Fibroblast of lung (primary cell): ENCODE measurements at regions not wholly inside any gene's neighbourhood (a gene's known extent, or its start where the extent isn't known, plus 50 kb on each side); places are given as distances from the start of the nearest gene placed in this dataset.

Experiments
- DNase-seq, 2 donors: peaks; one replicate each; pipeline versions ENCODE4 v3.0.0 to v3.0.0-alpha.2; 2010; ENCODE audit warnings: low read depth in 2 of 2
- H2AFZ ChIP-seq: 2 replicates; pipeline ENCODE4 v1.5.1; 2012; ENCODE audit warnings: low read length, control low read depth, inconsistent platforms
- H3K27ac ChIP-seq: 2 replicates; pipeline ENCODE4 v1.5.1; 2011; ENCODE audit warnings: low read length, control low read depth; ENCODE audit not compliant: insufficient read depth
- H3K27me3 ChIP-seq: 2 replicates; pipeline ENCODE4 v1.5.1; 2011; ENCODE audit warnings: mild to moderate bottlenecking, low read length; ENCODE audit not compliant: control insufficient read depth, insufficient read depth
- H3K36me3 ChIP-seq: 2 replicates; pipeline ENCODE4 v1.5.1; 2011; ENCODE audit warnings: low read length; ENCODE audit not compliant: control insufficient read depth, insufficient read depth
- H3K4me1 ChIP-seq: 2 replicates; pipeline ENCODE4 v1.5.1; 2011; ENCODE audit warnings: low read length; ENCODE audit not compliant: control insufficient read depth, insufficient read depth; ENCODE audit errors: extremely low read depth
- H3K4me2 ChIP-seq: 2 replicates; pipeline ENCODE4 v1.5.1; 2011; ENCODE audit warnings: low read length, control low read depth; ENCODE audit not compliant: insufficient read depth; ENCODE audit errors: extremely low read depth
- H3K4me3 ChIP-seq, 4 experiments: fragments of 200-600 bp in 1 of 4; sonication (generic) in 1 of 4; replicated peaks in 1 of 4; 2 replicates each; pipeline ENCODE4 v1.5.1; 2011 to 2016; ENCODE audit warnings: low read length in 4 of 4, low read depth in 3 of 4, mild to moderate bottlenecking in 3 of 4, control low read depth in 2 of 4, inconsistent platforms in 1 of 4, mixed read lengths in 1 of 4; ENCODE audit not compliant: insufficient read depth in 1 of 4; ENCODE audit errors: control extremely low read depth in 1 of 4
- H3K79me2 ChIP-seq: 2 replicates; pipeline ENCODE4 v1.5.1; 2012; ENCODE audit warnings: mild to moderate bottlenecking, low read length, inconsistent platforms; ENCODE audit not compliant: control insufficient read depth, insufficient read depth
- H3K9ac ChIP-seq: 2 replicates; pipeline ENCODE4 v1.5.1; 2011; ENCODE audit warnings: mild to moderate bottlenecking, low read length, control low read depth; ENCODE audit not compliant: insufficient read depth
- H3K9me3 ChIP-seq: 2 replicates; pipeline ENCODE4 v1.5.1; 2012; ENCODE audit warnings: low read depth, low read length; ENCODE audit not compliant: control insufficient read depth, insufficient read depth
- H4K20me1 ChIP-seq: 2 replicates; pipeline ENCODE4 v1.5.1; 2011; ENCODE audit warnings: low read length; ENCODE audit not compliant: control insufficient read depth, insufficient read depth; ENCODE audit errors: extremely low read depth
- CTCF ChIP-seq, 2 donors: IDR thresholded peaks in 1 of 2; conservative IDR thresholded peaks in 1 of 2; 1 replicate in 1 of 2; 2 replicates in 1 of 2; pipeline ENCODE4 v1.5.1; 2011 to 2012; ENCODE audit warnings: low read length in 2 of 2, control low read depth in 1 of 2, inconsistent platforms in 1 of 2, low read depth in 1 of 2, mild to moderate bottlenecking in 1 of 2
- EZH2 ChIP-seq: IDR thresholded peaks from 2 replicates; pipeline ENCODE4 v1.5.1; 2012; ENCODE audit warnings: low read length, control low read depth, mild to moderate bottlenecking; ENCODE audit errors: missing control alignments

DNA sequence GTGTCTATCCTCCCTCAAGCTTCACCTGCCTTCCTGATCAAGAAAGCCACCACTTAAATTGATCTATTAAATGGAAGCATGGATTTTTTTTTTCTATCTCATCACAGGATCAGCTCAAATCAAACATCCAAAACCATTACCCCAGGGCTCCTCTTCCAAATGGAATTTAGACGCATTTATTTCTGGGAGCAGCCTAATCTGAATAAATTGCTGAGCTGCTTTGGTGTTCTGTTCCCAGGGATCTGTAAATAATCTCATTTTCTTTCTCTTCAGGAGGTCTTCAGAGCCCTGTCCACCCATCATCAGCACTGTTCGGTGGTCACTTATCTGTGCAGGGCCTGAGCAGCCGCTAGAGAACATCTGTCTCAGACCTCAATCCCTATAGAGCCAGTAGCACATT, 695.4 kb upstream of the TMEM132C start:
- no peak for TF ChIP-seq EZH2
- TF ChIP-seq CTCF (conservative IDR thresholded peaks at IDR 0.05 in 1 of 2, IDR thresholded peaks at IDR 0.05 in 1 of 2; ENCODE audit: low read depth in 1 of 2, low read length in 2 of 2) = no peak
- no peak for DNase-seq
- no peak overlapping the region for H3K27ac ChIP-seq
- no peaks in the 10 kb centered on the region for H4K20me1 ChIP-seq
- no peak overlapping the region for H3K4me3 ChIP-seq
- no peaks in the 10 kb centered on the region for H3K36me3 ChIP-seq
- H3K27me3 ChIP-seq = no peaks in the 10 kb centered on the region
- H2AFZ ChIP-seq = no peak overlapping the region
- H3K4me1 ChIP-seq = no peaks in the 10 kb centered on the region
- H3K9ac ChIP-seq = no peak overlapping the region
- H3K9me3 ChIP-seq = no peaks in the 10 kb centered on the region
- H3K79me2 ChIP-seq = no peaks in the 10 kb centered on the region
- no peak overlapping the region for H3K4me2 ChIP-seq

DNA sequence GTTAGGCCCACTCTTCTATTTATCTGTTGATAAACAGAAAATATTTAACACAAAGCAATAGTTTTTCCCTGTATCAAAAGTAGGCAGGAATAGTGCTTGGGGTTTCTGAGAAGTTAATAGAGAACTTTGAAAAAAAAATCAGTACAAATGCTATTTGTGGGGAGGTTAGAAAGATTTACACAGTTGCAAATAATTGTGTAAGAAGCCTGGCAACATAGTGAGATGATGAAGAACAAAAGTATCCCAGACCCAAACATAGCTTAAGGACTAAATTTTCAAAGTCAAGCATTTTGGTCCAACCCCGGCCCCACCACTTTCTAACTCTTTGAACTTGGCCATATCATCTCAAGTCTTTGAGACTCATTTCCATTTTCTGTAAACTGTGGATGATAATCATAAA, 687.5 kb upstream of the TMEM132C start:
- Histone ChIP-seq H3K4me2 (no peak overlapping the region), H2AFZ (no peak overlapping the region), H3K27ac (no peak overlapping the region), H3K27me3 (no peaks in the 10 kb centered on the region), H3K9me3 (no peaks in the 10 kb centered on the region), H3K79me2 (no peaks in the 10 kb centered on the region), H3K9ac (no peak overlapping the region), H3K4me3 (no peak overlapping the region), H3K36me3 (no peaks in the 10 kb centered on the region), H3K4me1 (no peaks in the 10 kb centered on the region), H4K20me1 (no peaks in the 10 kb centered on the region)
- no peak for DNase-seq
- TF ChIP-seq EZH2 = no peak
- TF ChIP-seq CTCF (conservative IDR thresholded peaks at IDR 0.05 in 1 of 2, IDR thresholded peaks at IDR 0.05 in 1 of 2; ENCODE audit: low read depth in 1 of 2, low read length in 2 of 2) = no peak

DNA sequence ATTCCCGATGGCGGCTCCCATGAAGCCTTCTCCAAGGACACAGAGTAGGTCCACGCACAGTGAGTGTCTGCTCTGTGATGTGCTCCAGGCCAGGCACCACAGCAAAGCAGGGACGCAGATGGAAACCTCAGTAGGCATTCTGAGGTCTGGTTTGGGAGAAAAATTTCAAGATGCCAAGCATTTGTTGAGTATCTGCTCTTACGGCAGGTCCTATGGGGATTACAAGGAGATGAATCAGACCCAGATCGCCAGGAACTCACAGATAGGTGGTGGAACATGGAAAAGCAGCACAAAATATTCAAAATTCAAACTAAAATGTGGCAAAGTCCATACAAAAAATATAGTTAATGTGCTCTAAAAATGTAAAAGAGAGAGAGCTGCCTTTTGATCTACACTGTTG, 684.9 kb upstream of the TMEM132C start:
- no peak overlapping the region for H2AFZ ChIP-seq
- no peaks in the 10 kb centered on the region for H3K4me1 ChIP-seq
- H3K9ac ChIP-seq = no peak overlapping the region
- no peaks in the 10 kb centered on the region for H3K36me3 ChIP-seq
- H3K27ac ChIP-seq = no peak overlapping the region
- H3K79me2 ChIP-seq = no peaks in the 10 kb centered on the region
- no peak for TF ChIP-seq EZH2
- no peak for TF ChIP-seq CTCF (conservative IDR thresholded peaks at IDR 0.05 in 1 of 2, IDR thresholded peaks at IDR 0.05 in 1 of 2; ENCODE audit: low read depth in 1 of 2, low read length in 2 of 2)
- no peak overlapping the region for H3K4me2 ChIP-seq
- no peaks in the 10 kb centered on the region for H3K27me3 ChIP-seq
- peak in 1 of 2 donors; percentile 59 for DNase-seq
- no peak overlapping the region for H3K4me3 ChIP-seq
- no peaks in the 10 kb centered on the region for H4K20me1 ChIP-seq
- no peaks in the 10 kb centered on the region for H3K9me3 ChIP-seq
